Activated CD4-positive, alpha-beta T cell treated with anti-CD3 and anti-CD28 coated beads, Interleukin-2, amount 10 ng/mL, durations not matched to agents 24 days and 14 days (primary cell): ENCODE measurements at regions not wholly inside any gene's neighbourhood (a gene's known extent, or its start where the extent isn't known, plus 50 kb on each side); places are given as distances from the start of the nearest gene placed in this dataset.

Experiments used
- DNase-seq: peaks from one replicate; pipeline ENCODE4 v3.0.0; 2022
- H3K27ac Mint-ChIP-seq: one replicate; pipeline ENCODE4 v1.8.0; 2022; ENCODE audit warnings: mild to moderate bottlenecking, mixed read lengths
- H3K27me3 Mint-ChIP-seq: one replicate; pipeline ENCODE4 v1.8.0; 2022; ENCODE audit warnings: mixed read lengths
- H3K36me3 Mint-ChIP-seq: one replicate; pipeline ENCODE4 v1.8.0; 2022; ENCODE audit warnings: low read depth, mild to moderate bottlenecking, mixed read lengths
- H3K4me1 Mint-ChIP-seq: one replicate; pipeline ENCODE4 v1.8.0; 2021; ENCODE audit warnings: mixed read lengths
- H3K4me3 Mint-ChIP-seq: one replicate; pipeline ENCODE4 v1.8.0; 2022; ENCODE audit warnings: mild to moderate bottlenecking, moderate library complexity, mixed read lengths
- H3K9me3 Mint-ChIP-seq: one replicate; pipeline ENCODE4 v1.8.0; 2021; ENCODE audit warnings: mixed read lengths
- intact Hi-C: fragments of 100-400 bp; cut with micrococcal nuclease; formaldehyde crosslinking; loops from one replicate; pipeline ENCODE4 v1.15.1; 2023

DNA sequence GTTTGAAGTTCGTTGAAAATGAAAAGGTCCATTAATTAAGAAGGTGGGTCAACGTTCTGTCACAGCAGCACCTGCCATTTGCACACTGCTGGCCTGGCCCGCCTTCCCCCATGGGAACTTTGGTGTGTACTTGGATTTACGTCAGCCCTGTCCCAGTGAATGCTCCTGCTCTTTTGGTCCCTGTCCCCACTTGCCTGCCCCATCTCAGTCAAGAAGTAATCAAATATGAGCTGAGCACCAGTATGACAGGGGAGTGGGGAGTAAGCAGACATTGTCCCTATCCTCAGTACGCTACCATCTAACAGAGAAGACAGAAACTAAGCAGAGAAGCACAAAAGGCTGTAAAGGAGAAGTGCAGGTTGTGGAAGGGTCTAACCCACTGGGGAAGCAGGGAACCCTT is 65.1 kb downstream of the SLC4A3 start:
- H3K4me3 Mint-ChIP-seq = no peak overlapping the region
- intact Hi-C loops = no loop called here
- peaks cover 25% of the 10 kb centered on the region for H3K27me3 Mint-ChIP-seq
- DNase-seq = no peak
- H3K27ac Mint-ChIP-seq = no peak overlapping the region
- no peaks in the 10 kb centered on the region for H3K4me1 Mint-ChIP-seq
- no peaks in the 10 kb centered on the region for H3K36me3 Mint-ChIP-seq
- H3K9me3 Mint-ChIP-seq = no peaks in the 10 kb centered on the region

DNA sequence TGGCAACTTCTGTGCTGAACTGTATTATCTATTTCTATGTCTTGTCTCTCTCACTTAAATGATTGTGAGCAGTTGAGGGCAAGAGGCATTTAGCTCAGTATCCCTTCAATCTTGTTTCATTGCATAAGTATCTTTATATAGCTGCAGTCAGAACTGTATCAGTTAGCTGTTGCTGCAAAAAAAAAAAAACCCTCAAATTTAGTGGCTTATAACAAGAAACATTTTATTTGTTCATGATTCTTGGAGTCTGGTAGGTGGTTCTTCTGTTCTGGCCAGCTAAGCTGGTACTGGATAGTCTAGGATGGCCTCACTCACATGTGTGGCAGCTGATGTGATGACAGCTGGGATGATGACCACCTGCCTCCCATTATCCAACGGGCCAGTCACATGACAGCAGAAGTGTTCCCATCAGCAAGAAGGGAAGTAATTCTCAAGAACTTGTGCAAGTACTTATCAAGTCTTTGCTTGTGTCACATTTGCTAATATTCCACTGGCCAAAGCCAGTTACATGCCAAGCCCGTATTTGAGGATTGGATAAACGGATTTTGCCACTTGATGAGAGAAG is 67.8 kb downstream of the SLC4A3 start:
- no peak for DNase-seq
- Mint-ChIP-seq H3K27me3 (peaks cover 38% of the 10 kb centered on the region), H3K27ac (no peak overlapping the region), H3K4me3 (no peak overlapping the region), H3K36me3 (no peaks in the 10 kb centered on the region), H3K4me1 (no peaks in the 10 kb centered on the region), H3K9me3 (no peaks in the 10 kb centered on the region)
- intact Hi-C loops = no loop called here

DNA sequence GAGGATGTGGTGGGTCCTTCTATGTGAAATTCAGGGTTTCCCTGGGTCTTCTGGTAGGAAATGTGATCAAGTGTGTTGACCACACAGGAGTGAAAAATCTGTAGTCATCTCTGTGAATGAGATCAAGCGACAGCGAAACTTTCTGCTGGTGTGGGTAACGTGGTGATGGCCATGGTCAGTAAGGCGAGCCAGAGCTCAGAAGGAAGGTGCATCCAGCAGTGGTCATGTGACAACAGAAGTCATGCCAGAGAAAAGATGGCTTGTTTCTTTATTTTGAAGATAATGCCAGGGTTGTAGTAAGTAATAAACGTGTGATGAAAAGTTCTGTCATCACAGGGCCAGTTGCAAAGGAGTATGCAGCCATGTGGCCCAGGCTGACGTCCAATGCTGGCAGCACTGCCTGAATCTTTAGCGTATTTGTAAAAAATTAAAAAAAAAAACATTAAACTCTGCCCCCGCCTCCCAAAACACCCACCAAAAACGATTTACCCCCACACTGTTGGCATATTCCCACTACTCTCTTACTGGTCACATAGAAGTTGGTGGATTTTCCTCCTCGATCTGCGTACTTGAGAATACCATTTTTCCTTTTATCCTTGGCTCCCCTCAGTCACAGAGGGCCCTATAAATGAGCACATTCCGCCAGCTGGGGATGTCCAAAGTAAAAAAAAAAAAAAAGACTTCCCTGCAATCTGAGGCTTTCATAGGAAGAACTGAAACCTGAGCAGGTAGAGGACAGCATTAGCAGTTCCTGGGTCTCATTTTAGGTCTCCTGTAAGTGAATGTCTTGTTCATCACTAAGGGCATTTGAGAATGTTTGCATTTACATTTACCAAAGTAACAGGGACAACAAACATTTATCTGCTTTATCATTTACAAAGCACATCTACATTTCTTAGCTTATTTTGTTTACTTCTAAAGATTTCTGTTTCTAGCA is 70.6 kb downstream of the SLC4A3 start:
- no peak for DNase-seq
- Mint-ChIP-seq H3K9me3 (no peaks in the 10 kb centered on the region), H3K27ac (no peak overlapping the region), H3K36me3 (no peaks in the 10 kb centered on the region), H3K27me3 (peaks cover 31% of the 10 kb centered on the region), H3K4me3 (no peak overlapping the region), H3K4me1 (no peaks in the 10 kb centered on the region)
- intact Hi-C loops = no loop called here

DNA sequence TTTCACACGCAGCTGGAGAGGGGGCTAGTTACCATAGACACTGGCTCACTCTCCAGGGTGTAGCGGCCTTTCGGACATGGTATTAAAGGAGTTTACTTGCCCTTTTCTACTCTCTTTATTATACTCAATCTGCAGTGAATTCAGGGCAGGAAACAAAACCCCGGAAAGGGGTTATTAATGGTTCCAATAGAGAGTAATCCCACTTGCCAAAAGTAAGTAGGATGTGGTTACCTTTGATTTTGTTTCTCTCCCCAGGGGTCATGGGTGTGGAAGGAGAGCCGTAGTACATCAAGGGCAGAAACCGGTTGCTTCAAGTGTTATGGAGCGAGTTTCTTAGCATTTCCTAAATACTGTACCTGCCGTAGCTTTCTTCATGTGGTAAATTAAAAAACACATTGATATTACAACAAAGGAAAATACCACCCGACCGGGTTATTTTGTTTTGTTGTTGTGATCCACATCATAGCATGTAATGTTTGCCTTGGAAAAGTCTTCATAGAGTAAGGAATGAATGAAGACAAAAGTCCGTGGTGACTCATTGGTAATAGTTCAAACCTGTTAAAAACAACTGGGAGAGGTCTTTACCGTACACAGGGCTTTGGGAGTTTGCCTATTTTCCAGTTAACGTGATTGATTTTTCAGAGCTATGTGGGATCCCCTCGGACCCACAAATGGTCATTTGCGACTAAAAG is 71.5 kb downstream of the SLC4A3 start:
- H3K27ac Mint-ChIP-seq = no peak overlapping the region
- no peaks in the 10 kb centered on the region for H3K4me1 Mint-ChIP-seq
- H3K27me3 Mint-ChIP-seq = peaks cover 27% of the 10 kb centered on the region
- H3K36me3 Mint-ChIP-seq = no peaks in the 10 kb centered on the region
- no peak for DNase-seq
- H3K4me3 Mint-ChIP-seq = no peak overlapping the region
- no peaks in the 10 kb centered on the region for H3K9me3 Mint-ChIP-seq
- intact Hi-C loops = no loop called here

DNA sequence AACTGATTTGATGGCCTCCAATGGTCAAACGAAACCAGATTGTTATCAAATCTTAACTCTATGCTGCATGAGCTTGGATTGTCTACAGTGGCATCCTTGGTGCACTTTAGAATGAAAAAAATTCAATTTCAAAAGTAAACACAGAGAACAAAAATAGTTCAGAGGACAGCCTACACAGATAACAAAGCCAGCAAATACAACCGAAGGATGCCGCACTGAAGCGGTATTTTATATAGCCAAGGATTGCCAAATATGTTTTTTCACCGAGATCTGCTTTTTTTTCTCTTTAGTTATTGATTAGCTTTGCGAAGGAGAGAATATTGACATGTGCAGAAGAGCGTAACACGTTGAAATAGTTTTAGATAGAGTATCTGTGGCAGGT is 72.0 kb downstream of the SLC4A3 start:
- Mint-ChIP-seq H3K9me3 (no peaks in the 10 kb centered on the region), H3K27me3 (peaks cover 24% of the 10 kb centered on the region), H3K27ac (no peak overlapping the region), H3K36me3 (no peaks in the 10 kb centered on the region), H3K4me3 (no peak overlapping the region), H3K4me1 (no peaks in the 10 kb centered on the region)
- DNase-seq = no peak
- intact Hi-C loops = no loop called here

DNA sequence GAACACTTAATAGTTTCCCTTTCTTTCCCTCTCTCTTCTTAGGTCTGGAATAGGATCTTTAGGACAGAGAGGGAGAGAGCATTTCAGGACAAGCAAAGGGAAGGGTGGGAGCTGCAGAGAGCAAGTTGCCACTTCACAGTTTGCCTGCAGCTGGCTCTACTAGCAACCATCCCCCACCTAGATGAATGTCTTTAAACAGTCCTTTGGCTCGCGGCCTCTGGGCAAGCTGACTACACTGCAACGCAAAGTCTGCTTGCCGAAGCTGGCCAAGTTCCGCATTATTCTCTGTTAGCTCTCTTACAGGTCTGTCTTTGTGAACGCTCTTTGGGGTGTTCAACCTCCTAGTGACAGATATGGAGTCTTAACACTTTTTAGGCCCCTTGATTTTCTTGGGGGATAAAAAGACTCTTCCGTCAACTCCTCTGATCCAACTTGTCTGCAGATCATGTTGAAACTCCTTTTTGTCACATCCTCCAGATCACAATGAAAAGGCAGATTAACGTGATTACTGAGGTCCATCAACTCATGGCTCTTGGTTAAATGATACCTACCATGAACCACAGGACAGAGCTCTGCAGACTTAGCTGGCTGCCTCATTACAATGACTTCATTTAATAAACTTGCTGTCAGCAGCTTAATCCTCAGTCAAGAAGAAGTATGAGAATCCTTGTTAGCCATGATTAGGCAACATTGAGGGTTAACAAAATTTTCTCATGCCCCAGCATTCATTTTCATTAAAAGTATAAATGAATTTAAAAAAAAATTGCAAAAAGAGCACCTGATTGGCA is 74.6 kb downstream of the SLC4A3 start:
- Mint-ChIP-seq H3K27ac (no peak overlapping the region), H3K36me3 (no peaks in the 10 kb centered on the region), H3K4me3 (no peak overlapping the region), H3K9me3 (no peaks in the 10 kb centered on the region), H3K4me1 (no peaks in the 10 kb centered on the region), H3K27me3 (peaks cover 17% of the 10 kb centered on the region)
- DNase-seq = no peak
- intact Hi-C loops = no loop called here

DNA sequence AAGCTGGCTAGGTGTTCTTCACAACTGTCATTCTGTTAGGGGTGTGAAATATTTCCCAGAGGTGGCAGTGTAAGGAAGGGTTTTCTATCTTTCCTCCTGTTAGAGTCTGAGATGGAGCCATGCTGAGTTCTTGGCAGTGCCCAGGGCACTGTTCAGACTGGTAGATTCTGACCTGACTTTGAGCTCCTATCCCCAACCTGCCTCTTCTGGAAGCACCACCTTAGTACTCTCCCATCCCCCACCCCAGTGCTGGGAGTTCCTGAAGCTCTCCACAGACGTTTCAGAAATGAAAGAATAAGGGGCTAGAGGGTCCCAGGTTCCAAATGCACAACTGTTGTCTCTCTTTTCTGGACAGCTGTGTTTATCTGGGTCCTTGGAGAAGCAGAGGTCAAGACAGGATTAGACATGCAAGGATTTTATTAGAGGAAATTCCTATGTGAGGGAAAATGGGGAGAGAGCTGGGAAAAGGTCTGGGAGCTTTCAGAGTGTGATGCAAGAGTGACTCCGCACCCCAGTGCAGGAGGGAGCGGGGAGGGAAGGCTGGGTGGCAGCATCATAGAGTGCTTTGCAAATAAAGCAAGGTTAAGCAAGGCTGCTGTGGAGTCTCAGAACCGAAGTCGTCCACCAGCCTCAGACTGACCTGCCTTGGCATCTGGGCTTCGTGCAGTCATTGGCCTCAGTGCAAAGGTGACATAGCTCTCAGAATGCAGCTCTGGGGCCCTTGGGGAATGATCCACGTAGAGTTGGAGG is 75.5 kb downstream of the SLC4A3 start:
- H3K27ac Mint-ChIP-seq = no peak overlapping the region
- no peak for DNase-seq
- intact Hi-C loops = no loop called here
- no peaks in the 10 kb centered on the region for H3K9me3 Mint-ChIP-seq
- no peaks in the 10 kb centered on the region for H3K36me3 Mint-ChIP-seq
- no peak overlapping the region for H3K4me3 Mint-ChIP-seq
- H3K27me3 Mint-ChIP-seq = peaks cover 11% of the 10 kb centered on the region
- no peaks in the 10 kb centered on the region for H3K4me1 Mint-ChIP-seq

DNA sequence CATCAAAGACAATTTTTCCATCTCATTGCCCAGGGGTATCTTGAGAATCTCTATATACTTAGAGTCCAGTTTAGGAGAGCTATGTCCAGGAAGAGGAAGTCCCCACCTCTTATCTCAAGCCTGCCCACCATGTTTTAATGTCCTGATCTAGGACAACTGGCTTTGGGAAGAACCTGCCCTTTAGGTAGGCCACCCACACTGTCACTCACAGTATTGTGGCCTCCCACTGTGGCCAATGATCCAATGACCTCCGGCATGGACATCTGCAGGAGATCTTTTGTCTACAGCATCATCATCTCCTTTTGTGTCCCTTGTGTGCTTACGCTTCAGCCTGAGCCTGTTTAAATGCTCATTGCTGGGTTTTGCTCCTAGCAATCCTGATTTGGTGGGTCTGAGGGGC is 77.4 kb downstream of the SLC4A3 start:
- H3K27ac Mint-ChIP-seq = no peak overlapping the region
- no peak overlapping the region for H3K4me3 Mint-ChIP-seq
- no peak for DNase-seq
- no peaks in the 10 kb centered on the region for H3K4me1 Mint-ChIP-seq
- H3K36me3 Mint-ChIP-seq = no peaks in the 10 kb centered on the region
- H3K27me3 Mint-ChIP-seq = peaks cover 1% of the 10 kb centered on the region
- intact Hi-C loops = no loop called here
- no peaks in the 10 kb centered on the region for H3K9me3 Mint-ChIP-seq

DNA sequence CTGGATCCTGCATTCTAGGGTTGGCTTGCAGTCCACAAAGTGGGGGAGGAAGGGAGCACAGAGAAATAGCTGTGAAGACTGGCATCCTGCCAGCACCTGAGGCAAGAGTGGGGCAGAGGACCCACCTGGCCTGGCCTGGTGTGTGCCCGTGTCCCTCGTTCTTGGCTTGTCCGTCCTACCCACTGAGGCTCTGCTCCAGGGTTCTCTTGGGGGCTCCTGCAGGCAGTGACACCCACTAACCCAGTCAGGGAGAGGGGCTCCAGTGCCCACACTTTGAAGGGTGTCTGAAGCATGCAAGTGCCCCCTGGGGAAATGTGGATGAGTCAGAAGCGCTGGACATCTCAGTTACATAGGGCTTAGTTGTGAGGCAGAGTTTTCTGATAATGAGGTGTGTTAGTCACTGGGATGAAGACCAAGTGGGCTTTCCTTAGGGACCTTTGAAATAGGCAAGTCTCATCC is 79.4 kb downstream of the SLC4A3 start:
- no peak for DNase-seq
- Mint-ChIP-seq H3K27me3 (peaks cover 1% of the 10 kb centered on the region), H3K9me3 (no peaks in the 10 kb centered on the region), H3K4me1 (no peaks in the 10 kb centered on the region), H3K27ac (no peak overlapping the region), H3K36me3 (no peaks in the 10 kb centered on the region), H3K4me3 (no peak overlapping the region)
- intact Hi-C loops = no loop called here

DNA sequence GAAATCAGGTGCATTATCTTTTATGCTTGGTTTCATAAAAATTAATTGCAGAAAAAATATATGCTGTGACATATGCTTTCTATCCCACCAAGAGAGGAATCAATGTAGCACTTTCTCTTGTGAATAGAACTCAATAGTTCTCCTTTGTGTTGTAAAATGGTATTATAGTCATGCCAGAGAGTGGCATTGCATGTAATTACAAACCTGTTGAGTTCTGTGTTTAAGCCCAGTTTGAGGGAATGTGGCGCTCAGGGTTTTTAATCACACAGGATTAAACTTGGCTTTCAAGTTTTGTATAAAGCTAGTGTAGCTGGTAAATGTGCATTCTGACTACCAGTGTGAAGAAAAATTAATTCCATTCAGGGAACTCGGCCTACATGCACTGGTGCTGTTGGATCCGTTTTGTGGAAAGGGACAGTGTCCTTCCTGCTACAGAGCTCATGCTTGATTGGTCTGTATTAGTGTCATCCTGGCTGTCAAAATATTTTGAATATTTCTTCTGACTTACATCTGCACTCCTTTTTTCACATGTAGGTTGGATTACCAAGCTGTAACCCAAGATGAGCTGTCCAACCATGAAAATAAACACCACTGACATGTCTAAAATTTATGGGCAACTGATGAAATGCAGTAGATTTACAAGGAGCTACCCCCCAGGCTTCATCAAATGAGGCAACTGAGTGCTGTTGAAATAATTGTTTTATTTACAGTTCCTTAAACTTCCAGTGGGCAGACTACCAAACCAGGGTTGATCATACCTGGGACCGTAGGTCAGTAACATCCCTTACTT is 80.3 kb downstream of the SLC4A3 start:
- intact Hi-C loops = no loop called here
- Mint-ChIP-seq H3K36me3 (no peaks in the 10 kb centered on the region), H3K4me1 (no peaks in the 10 kb centered on the region), H3K9me3 (no peaks in the 10 kb centered on the region), H3K27me3 (peaks cover 1% of the 10 kb centered on the region), H3K4me3 (no peak overlapping the region), H3K27ac (no peak overlapping the region)
- no peak for DNase-seq

DNA sequence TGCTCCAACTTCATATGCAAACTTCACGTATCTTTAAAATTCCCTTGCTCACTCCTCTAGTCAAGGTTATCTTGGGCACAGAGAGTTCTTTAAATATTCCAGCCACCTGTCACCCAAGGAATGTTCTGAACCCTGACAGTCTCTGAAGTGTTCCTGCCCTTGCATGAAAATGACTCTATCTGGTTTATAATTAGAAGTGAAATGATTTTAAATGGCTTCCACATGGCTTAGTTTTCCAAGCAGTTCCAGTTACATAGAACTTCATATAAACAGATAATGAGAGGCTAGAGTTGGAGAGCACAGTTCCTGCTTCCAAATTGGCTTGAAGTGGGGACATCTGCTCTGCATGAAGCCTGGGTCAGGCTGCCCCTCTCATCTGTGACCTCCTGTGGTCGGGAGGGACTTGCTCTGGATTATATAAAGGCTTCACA is 81.9 kb downstream of the SLC4A3 start:
- Mint-ChIP-seq H3K36me3 (no peaks in the 10 kb centered on the region), H3K27ac (no peak overlapping the region), H3K27me3 (peaks cover 1% of the 10 kb centered on the region), H3K4me3 (no peak overlapping the region), H3K9me3 (no peaks in the 10 kb centered on the region), H3K4me1 (no peaks in the 10 kb centered on the region)
- intact Hi-C loops = no loop called here
- no peak for DNase-seq

DNA sequence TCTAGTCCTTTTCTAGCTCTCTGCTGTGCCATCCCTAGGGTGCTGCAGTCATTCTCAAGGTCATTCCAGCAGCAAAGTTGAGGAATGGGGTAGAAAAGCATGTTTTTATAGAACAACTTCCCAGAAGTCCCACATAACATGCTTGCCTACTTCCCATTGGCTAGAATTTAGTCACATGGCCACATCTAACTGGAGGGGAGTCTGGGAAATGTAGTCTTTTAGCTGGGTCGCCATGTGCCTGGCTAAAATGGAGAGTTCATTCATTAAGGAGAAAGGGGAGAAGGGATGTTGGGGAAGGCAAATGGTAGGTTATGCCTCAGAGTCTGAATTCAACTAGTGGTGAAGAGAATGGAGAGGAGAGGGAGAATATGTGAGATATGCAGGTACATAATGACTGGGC is 85.7 kb downstream of the SLC4A3 start:
- no peaks in the 10 kb centered on the region for H3K9me3 Mint-ChIP-seq
- H3K4me3 Mint-ChIP-seq = no peak overlapping the region
- no peak for DNase-seq
- no peaks in the 10 kb centered on the region for H3K4me1 Mint-ChIP-seq
- no peak overlapping the region for H3K27ac Mint-ChIP-seq
- intact Hi-C loops = no loop called here
- no peaks in the 10 kb centered on the region for H3K36me3 Mint-ChIP-seq
- H3K27me3 Mint-ChIP-seq = peaks cover 4% of the 10 kb centered on the region
